Stimulated activated naive CD8-positive, alpha-beta T cell treated with anti-CD3 and anti-CD28 coated beads, Interleukin-15, amount 100 ng/mL, for 72 hours (primary cell): ENCODE measurements at regions not wholly inside any gene's neighbourhood (a gene's known extent, or its start where the extent isn't known, plus 50 kb on each side); places are given as distances from the start of the nearest gene placed in this dataset.
"Not testable (repeated sequence)": the region's sequence is repeated elsewhere in the genome, so short reads cannot be mapped to it uniquely, and the experiment has no call there.

ENCODE experiments used
- ATAC-seq: fragments of 150-1000 bp; cut with Tn5 transposase; 2 replicates; pipeline ENCODE4 v1.10.0; 2021; ENCODE audit warnings: mild to moderate bottlenecking, moderate library complexity
- DNase-seq, 2 donors: peaks; one replicate each; pipeline ENCODE4 v3.0.0; 2021 to 2022
- H3K27ac Mint-ChIP-seq, 2 donors: one replicate each; pipeline ENCODE4 v1.8.0; 2022; ENCODE audit warnings: mild to moderate bottlenecking in 2 of 2, mixed read lengths in 2 of 2, moderate library complexity in 2 of 2
- H3K27me3 Mint-ChIP-seq: one replicate; pipeline ENCODE4 v1.8.0; 2022; ENCODE audit warnings: mixed read lengths
- H3K4me1 Mint-ChIP-seq: one replicate; pipeline ENCODE4 v1.8.0; 2022; ENCODE audit warnings: mild to moderate bottlenecking, mixed read lengths
- H3K4me3 Mint-ChIP-seq, 2 donors: one replicate each; pipeline ENCODE4 v1.8.0; 2022; ENCODE audit warnings: mild to moderate bottlenecking in 2 of 2, mixed read lengths in 2 of 2, moderate library complexity in 1 of 2
- H3K9me3 Mint-ChIP-seq, 2 donors: one replicate each; pipeline ENCODE4 v1.8.0; 2022; ENCODE audit warnings: mixed read lengths in 2 of 2

DNA sequence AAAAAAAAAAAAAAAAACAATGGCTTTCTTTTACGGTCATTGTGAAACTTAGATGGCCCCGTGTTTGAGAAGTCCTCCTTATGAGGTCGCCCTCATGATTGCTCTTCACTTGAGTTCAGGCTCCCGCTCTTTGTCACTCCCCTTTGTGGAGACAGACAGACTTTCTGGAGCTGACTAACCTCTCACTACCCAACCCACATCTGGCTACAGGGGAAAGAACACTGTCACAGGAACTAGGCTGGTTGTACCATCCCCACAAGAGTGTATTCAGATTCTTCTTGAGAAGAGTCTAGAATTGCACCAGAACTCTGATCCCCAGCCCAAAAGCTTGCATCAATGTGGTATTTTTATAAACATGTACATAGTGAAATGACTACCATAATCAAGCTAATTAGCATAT, 160.4 kb upstream of the ZNF658 start:
- H3K27me3 Mint-ChIP-seq, H3K4me3 Mint-ChIP-seq, H3K4me1 Mint-ChIP-seq, DNase-seq, H3K27ac Mint-ChIP-seq, H3K9me3 Mint-ChIP-seq, ATAC-seq: not testable (repeated sequence)

- peak in 1 of 2 donors; percentile 2 for DNase-seq
- not testable (repeated sequence) for H3K4me1 Mint-ChIP-seq, ATAC-seq, H3K9me3 Mint-ChIP-seq, H3K27me3 Mint-ChIP-seq, H3K4me3 Mint-ChIP-seq, H3K27ac Mint-ChIP-seq
Measured at GRCh38 chr9:66745846-66746245, 154.7 kb upstream of the ZNF658 start.

- ATAC-seq, H3K27ac Mint-ChIP-seq, H3K4me1 Mint-ChIP-seq, H3K27me3 Mint-ChIP-seq, H3K9me3 Mint-ChIP-seq, H3K4me3 Mint-ChIP-seq, DNase-seq: not testable (repeated sequence)
Measured at GRCh38 chr9:66752324-66752923, 148.1 kb upstream of the ZNF658 start.

DNA sequence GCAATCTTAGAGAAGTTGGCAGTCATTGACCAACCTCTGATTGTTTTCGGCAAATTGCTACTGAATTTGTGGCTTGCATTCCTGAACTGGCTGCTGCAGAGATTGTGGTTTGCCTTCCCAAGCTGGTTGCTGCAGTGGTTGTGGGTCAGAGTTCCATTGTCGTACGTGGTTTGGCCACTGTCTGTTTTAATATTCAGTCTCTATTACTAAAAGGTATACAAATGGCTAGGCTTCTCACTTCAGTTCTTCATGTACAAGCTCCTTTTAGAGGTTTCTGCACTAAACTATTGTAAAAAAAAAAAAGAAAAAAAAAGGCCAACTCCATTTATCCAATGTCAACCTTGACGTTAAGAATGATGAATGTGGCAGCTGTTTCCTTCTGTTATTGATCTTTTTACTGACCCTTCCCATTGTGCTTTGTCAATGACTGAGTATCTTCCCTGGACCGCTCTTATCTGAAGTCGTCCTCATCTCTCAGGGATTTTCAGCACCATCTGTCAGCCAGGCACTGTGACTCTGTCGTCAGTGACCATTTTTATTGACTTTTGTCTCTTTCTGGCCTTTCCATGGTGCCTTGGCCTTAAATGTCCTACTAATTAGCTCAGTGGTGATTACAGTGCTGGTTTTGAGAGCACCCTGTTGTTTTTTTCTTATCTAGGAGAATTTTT, 140.6 kb upstream of the ZNF658 start:
- not testable (repeated sequence) for ATAC-seq, H3K27ac Mint-ChIP-seq, H3K9me3 Mint-ChIP-seq, H3K4me1 Mint-ChIP-seq, H3K4me3 Mint-ChIP-seq, H3K27me3 Mint-ChIP-seq, DNase-seq

GRCh38 chr9:66764799-66765493, 135.6 kb upstream of the ZNF658 start:
- H3K4me1 Mint-ChIP-seq, H3K27ac Mint-ChIP-seq, H3K4me3 Mint-ChIP-seq, H3K27me3 Mint-ChIP-seq, H3K9me3 Mint-ChIP-seq, DNase-seq: not testable (repeated sequence)
- ATAC-seq = peak; percentile 71

DNA sequence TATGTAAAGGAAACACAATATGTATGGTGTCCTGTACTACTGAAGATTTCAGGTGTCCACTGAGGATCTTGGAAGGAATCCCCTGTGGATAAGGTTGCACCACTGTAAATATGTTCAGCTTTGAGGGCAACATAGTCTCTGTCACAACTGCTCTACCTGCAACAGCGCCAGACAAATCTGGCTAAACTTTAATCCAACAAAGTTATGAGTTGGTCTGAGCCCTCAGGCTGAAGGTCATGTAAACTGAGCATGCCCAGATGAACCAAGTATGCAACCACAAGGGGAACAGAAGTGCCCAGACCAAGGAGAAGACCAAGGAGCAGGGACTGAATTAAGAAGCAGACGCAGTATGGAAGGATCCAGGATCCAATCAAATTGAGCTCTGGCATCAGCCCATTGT, 135.0 kb upstream of the ZNF658 start:
- DNase-seq, H3K27me3 Mint-ChIP-seq, H3K4me3 Mint-ChIP-seq, H3K9me3 Mint-ChIP-seq, ATAC-seq, H3K27ac Mint-ChIP-seq, H3K4me1 Mint-ChIP-seq: not testable (repeated sequence)

GRCh38 chr9:66771504-66771903, 129.0 kb upstream of the ZNF658 start:
- H3K27ac Mint-ChIP-seq, ATAC-seq, H3K4me3 Mint-ChIP-seq, H3K4me1 Mint-ChIP-seq, H3K9me3 Mint-ChIP-seq, H3K27me3 Mint-ChIP-seq, DNase-seq: not testable (repeated sequence)

DNA sequence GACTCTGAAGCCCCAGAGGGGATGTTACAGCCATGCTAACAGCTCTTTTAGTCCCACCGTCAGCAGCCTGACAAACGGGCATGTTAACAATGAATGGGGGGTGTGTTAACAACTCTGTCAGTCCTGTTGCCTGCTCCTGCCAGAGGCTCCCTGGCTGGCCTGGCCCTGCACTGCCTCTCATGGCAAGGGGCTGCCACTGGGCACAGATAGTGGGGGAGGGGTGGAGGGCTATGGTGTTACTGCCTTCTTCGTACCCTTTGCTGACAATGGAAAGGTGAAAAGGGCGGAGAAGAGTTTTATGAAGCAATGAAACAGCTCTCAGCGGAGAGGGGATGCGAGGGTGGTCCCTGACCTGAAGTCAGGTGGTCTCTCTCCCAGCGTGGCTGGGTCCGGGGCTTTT, 125.9 kb upstream of the ZNF658 start:
- H3K27ac Mint-ChIP-seq, H3K27me3 Mint-ChIP-seq, H3K4me3 Mint-ChIP-seq: not testable (repeated sequence)

GRCh38 chr9:66779944-66780661, 120.4 kb upstream of the ZNF658 start:
- H3K4me1 Mint-ChIP-seq, H3K9me3 Mint-ChIP-seq, H3K4me3 Mint-ChIP-seq, ATAC-seq, H3K27me3 Mint-ChIP-seq, H3K27ac Mint-ChIP-seq, DNase-seq: not testable (repeated sequence)

More for the DNA sequence above, 125.9 kb upstream of the ZNF658 start:
- ATAC-seq, H3K9me3 Mint-ChIP-seq, H3K4me1 Mint-ChIP-seq, DNase-seq: not testable (repeated sequence)

DNA sequence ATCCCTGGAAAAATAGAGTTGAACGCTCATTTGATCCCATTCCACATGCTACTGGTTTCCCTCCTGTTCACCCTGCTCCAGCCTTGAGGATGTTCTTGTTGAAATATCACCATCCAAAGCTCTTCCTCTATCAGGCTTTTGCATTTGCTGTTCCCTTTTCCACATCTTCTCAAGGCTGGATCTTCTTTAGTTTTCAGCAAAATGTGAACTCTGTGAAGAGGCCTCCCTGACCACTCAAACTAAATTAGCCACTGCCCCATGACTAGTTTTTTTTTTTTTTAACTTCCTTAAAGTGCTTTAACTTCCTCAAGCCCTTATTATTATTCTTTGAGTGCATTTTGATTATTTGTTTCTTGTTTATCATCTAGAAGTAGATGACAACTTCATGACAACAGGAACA, 119.3 kb upstream of the ZNF658 start:
- not testable (repeated sequence) for H3K4me3 Mint-ChIP-seq, H3K27me3 Mint-ChIP-seq, DNase-seq, H3K4me1 Mint-ChIP-seq, H3K27ac Mint-ChIP-seq, ATAC-seq, H3K9me3 Mint-ChIP-seq

- DNase-seq, ATAC-seq, H3K4me3 Mint-ChIP-seq, H3K27ac Mint-ChIP-seq, H3K9me3 Mint-ChIP-seq, H3K27me3 Mint-ChIP-seq, H3K4me1 Mint-ChIP-seq: not testable (repeated sequence)
Measured at GRCh38 chr9:66782010-66782409, 118.5 kb upstream of the ZNF658 start.

DNA sequence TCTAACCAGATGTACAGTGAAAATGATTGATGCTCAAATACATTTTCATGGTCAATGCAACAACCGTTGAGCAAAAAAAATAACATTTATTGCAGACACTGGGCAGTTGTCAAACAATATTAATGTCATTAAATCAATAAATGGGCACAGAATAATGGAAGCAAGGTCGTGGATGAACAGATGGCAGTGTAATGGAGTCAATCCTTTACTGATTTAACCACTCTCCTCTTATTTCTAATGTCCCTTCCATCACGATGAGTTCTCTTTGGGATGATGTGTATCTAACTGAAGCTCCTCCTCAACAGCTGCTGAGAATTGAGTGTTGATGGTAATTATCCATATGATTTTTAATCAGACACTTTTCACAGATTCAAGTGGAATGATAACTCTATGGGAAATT, 114.9 kb upstream of the ZNF658 start:
- DNase-seq, ATAC-seq, H3K27ac Mint-ChIP-seq, H3K27me3 Mint-ChIP-seq, H3K9me3 Mint-ChIP-seq, H3K4me3 Mint-ChIP-seq, H3K4me1 Mint-ChIP-seq: not testable (repeated sequence)

DNA sequence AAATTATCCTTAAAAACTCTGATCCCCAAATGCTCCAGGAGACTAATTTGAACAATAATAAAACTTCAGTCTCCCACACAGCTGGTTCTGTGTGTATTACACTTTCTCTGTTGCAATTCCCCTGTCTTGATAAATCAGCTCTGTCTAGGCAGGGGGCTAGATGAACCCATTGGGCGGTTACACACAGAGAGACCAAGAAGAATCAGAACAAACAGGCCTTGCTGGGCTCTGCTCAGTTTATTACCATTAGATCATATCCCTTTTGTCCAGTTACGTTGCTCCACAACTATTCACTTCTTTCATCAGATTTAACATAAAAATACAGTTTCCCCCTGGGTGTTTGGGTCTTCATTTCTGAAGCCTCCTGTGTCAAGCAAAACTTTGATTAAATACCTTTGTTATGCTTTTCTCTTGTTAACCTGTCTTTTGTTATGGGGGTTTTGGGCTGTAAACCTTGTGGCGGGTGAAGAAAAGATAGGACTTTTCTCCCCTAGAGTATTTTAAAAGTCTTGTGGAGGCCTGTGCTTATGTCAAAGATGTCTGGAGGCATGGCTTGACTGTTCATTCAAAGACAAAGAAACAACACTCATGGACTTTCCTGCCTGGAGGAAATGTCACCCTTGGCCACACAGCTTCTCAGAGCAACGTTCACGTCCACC, 109.3 kb upstream of the ZNF658 start:
- H3K4me1 Mint-ChIP-seq, H3K4me3 Mint-ChIP-seq, H3K9me3 Mint-ChIP-seq, H3K27ac Mint-ChIP-seq, DNase-seq, ATAC-seq, H3K27me3 Mint-ChIP-seq: not testable (repeated sequence)

- H3K4me3 Mint-ChIP-seq, H3K27ac Mint-ChIP-seq, ATAC-seq, H3K9me3 Mint-ChIP-seq, H3K27me3 Mint-ChIP-seq, DNase-seq, H3K4me1 Mint-ChIP-seq: not testable (repeated sequence)
Measured at GRCh38 chr9:66794769-66795168, 105.8 kb upstream of the ZNF658 start.

DNA sequence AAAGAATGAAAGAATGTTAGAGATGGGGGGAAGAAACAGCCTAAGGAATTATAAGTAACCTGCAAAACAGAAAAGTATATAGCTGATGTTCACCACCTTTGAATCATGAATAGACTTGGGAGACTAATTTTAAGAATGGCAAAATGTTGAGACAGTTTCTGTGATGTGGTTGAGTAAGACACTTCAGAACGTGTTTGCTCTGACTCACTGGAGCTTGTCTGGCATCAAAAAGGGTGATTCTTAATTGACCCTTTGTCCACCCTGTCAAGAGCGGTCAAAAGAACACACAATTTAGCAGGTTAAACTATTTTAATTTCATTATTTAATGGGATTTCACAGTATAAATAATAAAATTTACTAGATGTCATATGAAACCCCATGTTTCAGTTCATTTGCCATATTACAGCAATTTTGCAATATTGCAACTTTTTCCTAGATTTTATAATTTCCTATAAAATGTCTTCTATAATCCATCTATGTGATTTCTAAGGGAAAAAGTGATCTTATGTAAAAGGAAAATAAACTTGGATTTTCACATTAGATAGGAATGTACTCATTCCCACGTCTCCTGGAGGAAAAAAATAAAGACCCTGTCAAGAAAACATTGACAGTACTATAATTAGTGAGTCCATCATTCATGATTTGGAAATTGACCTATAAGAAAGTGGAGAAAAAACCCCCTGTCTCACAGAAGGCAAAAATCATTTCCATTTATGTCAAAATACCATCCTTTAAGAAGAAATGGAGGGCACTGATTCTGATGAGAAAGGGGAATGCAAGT, 104.6 kb upstream of the ZNF658 start:
- H3K27ac Mint-ChIP-seq, DNase-seq, H3K4me1 Mint-ChIP-seq, H3K4me3 Mint-ChIP-seq, H3K9me3 Mint-ChIP-seq, H3K27me3 Mint-ChIP-seq, ATAC-seq: not testable (repeated sequence)
